ENCODE measurements at regions not wholly inside any gene's neighbourhood (a gene's known extent, or its start where the extent isn't known, plus 50 kb on each side); places are given as distances from the start of the nearest gene placed in this dataset.

GRCh38 chr6:43943781-43944250 lies 173.8 kb downstream of the VEGFA start:
- Histone ChIP-seq H3K4me2 (replicated peaks; ENCODE audit: extremely low read depth, low read length, poor library complexity, severe bottlenecking) (no peak overlapping the region), H3K27ac (ENCODE audit: low read depth in 1 of 2, low read length in 2 of 2) (no peak overlapping the region), H3K4me1 (ENCODE audit: control insufficient read depth in 1 of 2, insufficient read depth in 2 of 2, low read length in 2 of 2) (peaks cover 5 to 6% of the 10 kb centered on the region in 2 donors), H3K4me3 (replicated peaks in 1 of 3; ENCODE audit: low read depth in 2 of 3, low read length in 3 of 3) (no peak overlapping the region), H3K79me2 (ENCODE audit: insufficient read depth, low read length) (no peaks in the 10 kb centered on the region), H4K20me1 (ENCODE audit: insufficient read depth, low read length) (no peaks in the 10 kb centered on the region), H3K36me3 (replicated peaks in 1 of 2; ENCODE audit: control insufficient read depth in 1 of 2, insufficient read depth in 2 of 2, low read length in 2 of 2) (no peaks in the 10 kb centered on the region), H2AFZ (ENCODE audit: insufficient read depth, low read depth, low read length, poor library complexity, severe bottlenecking) (no peak overlapping the region), H3K27me3 (ENCODE audit: control insufficient read depth in 2 of 2, insufficient read depth in 2 of 2, low read length in 2 of 2) (no peaks in the 10 kb centered on the region), H3K9ac (ENCODE audit: insufficient read depth, low read length, poor library complexity, severe bottlenecking) (no peak overlapping the region), H3K9me3 (replicated peaks in 1 of 2; ENCODE audit: control insufficient read depth in 1 of 2, insufficient read depth in 1 of 2, low read length in 2 of 2) (peaks cover 0 to 7% of the 10 kb centered on the region in 2 donors)
- intact Hi-C loops (cut with micrococcal nuclease) = no loop called here
- no peak for TF ChIP-seq CTCF (IDR thresholded peaks at IDR 0.05)
- H3K9me3 Mint-ChIP-seq = peaks cover 3 to 19% (median 12%) of the 10 kb centered on the region in 7 donors
- peaks cover 6% of the 10 kb centered on the region for H3K4me1 Mint-ChIP-seq
- WGBS (ENCODE audit: insufficient coverage) = 80% methylated on average over 1 of the region's 6 CpGs
- peaks cover 3 to 4% (median 4%) of the 10 kb centered on the region in 3 donors for H3K27me3 Mint-ChIP-seq (ENCODE audit: low read depth in 3 of 3)
- no peaks in the 10 kb centered on the region for H3K36me3 Mint-ChIP-seq
- H3K4me3 Mint-ChIP-seq = no peak overlapping the region
- H3K27ac Mint-ChIP-seq = no peak overlapping the region
- no peak for DNase-seq

GRCh38 chr6:43943099-43943766 lies 173.2 kb downstream of the VEGFA start:
- intact Hi-C loops (cut with micrococcal nuclease) = no loop called here
- peaks cover 0 to 7% of the 10 kb centered on the region in 2 donors for H3K9me3 ChIP-seq (replicated peaks in 1 of 2; ENCODE audit: control insufficient read depth in 1 of 2, insufficient read depth in 1 of 2, low read length in 2 of 2)
- Mint-ChIP-seq H3K27me3 (ENCODE audit: low read depth in 3 of 3) (peaks cover 3 to 4% (median 3%) of the 10 kb centered on the region in 3 donors), H3K9me3 (peaks cover 3 to 19% (median 12%) of the 10 kb centered on the region in 7 donors), H3K4me1 (peaks cover 6% of the 10 kb centered on the region), H3K4me3 (no peak overlapping the region), H3K27ac (no peak overlapping the region), H3K36me3 (no peaks in the 10 kb centered on the region)
- H3K4me1 ChIP-seq (ENCODE audit: control insufficient read depth in 1 of 2, insufficient read depth in 2 of 2, low read length in 2 of 2) = peaks cover 5 to 6% of the 10 kb centered on the region in 2 donors
- H3K27ac ChIP-seq (ENCODE audit: low read depth in 1 of 2, low read length in 2 of 2) = no peak overlapping the region
- no peak overlapping the region for H3K4me2 ChIP-seq (replicated peaks; ENCODE audit: extremely low read depth, low read length, poor library complexity, severe bottlenecking)
- no peak overlapping the region for H2AFZ ChIP-seq (ENCODE audit: insufficient read depth, low read depth, low read length, poor library complexity, severe bottlenecking)
- no peak overlapping the region for H3K9ac ChIP-seq (ENCODE audit: insufficient read depth, low read length, poor library complexity, severe bottlenecking)
- no peak for TF ChIP-seq CTCF (IDR thresholded peaks at IDR 0.05)
- H3K27me3 ChIP-seq (ENCODE audit: control insufficient read depth in 2 of 2, insufficient read depth in 2 of 2, low read length in 2 of 2) = no peaks in the 10 kb centered on the region
- H3K36me3 ChIP-seq (replicated peaks in 1 of 2; ENCODE audit: control insufficient read depth in 1 of 2, insufficient read depth in 2 of 2, low read length in 2 of 2) = no peaks in the 10 kb centered on the region
- no peaks in the 10 kb centered on the region for H4K20me1 ChIP-seq (ENCODE audit: insufficient read depth, low read length)
- 100% methylated on average over 4 of the region's 5 CpGs for WGBS (ENCODE audit: insufficient coverage)
- H3K4me3 ChIP-seq (replicated peaks in 1 of 3; ENCODE audit: low read depth in 2 of 3, low read length in 3 of 3) = no peak overlapping the region
- H3K79me2 ChIP-seq (ENCODE audit: insufficient read depth, low read length) = no peaks in the 10 kb centered on the region
- no peak for DNase-seq

All from CD14-positive monocyte (primary cell).